Mammary epithelial cell (primary cell): ENCODE measurements at regions not wholly inside any gene's neighbourhood (a gene's known extent, or its start where the extent isn't known, plus 50 kb on each side); places are given as distances from the start of the nearest gene placed in this dataset.

Source experiments
- CTCF ChIP-seq, 2 donors: IDR thresholded peaks in 1 of 2; conservative IDR thresholded peaks in 1 of 2; 2 replicates each; pipeline ENCODE4 v1.5.1; 2011 to 2012; ENCODE audit warnings: inconsistent platforms in 2 of 2, low read length in 2 of 2, mild to moderate bottlenecking in 2 of 2, control low read depth in 1 of 2, low read depth in 1 of 2; ENCODE audit not compliant: insufficient read depth in 1 of 2; ENCODE audit errors: extremely low read depth in 1 of 2
- EZH2 ChIP-seq: IDR thresholded peaks from 2 replicates; pipeline ENCODE4 v1.6.1; 2012; ENCODE audit warnings: low read length, inconsistent platforms, borderline replicate concordance

- TF ChIP-seq CTCF (conservative IDR thresholded peaks at IDR 0.05 in 1 of 2, IDR thresholded peaks at IDR 0.05 in 1 of 2; ENCODE audit: extremely low read depth in 1 of 2, insufficient read depth in 1 of 2, low read depth in 1 of 2, low read length in 2 of 2) (no peak), EZH2 (no peak)
These were observed 2733.7 kb downstream of the PCDH7 start for GRCh38 chr4:33453916-33454315.
